ENCODE measurements at regions not wholly inside any gene's neighbourhood (a gene's known extent, or its start where the extent isn't known, plus 50 kb on each side); places are given as distances from the start of the nearest gene placed in this dataset.

DNA sequence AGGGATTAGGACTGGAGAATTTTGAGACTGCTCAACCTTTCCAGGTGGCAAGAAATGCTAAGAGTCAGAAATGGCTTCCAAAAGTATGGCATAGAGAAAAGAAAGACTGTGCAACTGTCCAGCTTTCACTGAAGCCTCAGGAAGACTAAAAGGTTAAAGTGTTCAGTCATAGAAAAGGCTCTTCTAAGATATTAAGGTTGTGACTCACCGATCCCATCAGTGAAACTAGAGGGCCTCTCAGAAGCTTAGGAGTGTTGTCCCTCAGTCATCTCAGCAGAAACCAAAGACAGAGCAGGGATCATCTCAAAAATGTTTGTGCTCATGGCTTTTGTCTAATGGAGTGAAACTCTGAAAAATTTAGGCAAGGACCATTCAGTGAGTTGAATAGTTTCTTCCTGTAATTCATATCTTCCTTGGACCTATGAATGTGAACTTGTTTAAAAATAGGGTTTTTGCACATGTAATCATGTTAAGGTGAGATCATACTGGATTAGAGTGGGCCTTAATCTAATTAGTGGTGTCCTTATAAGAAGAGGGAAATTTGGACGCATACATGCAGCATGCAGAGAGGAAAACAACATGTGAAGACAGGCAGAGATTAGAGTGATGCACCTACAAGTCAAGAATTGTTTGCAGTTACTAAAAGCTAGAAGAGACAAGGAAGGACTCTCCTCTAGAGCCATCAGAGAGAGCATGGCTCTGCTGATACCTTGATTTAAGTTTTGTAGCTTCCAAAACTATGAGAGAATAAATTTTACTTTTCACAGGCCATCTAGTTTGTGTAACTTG lies 71.3 kb downstream of the RPE65 start:
- no peak overlapping the region for H3K4me3 ChIP-seq (replicated peaks; ENCODE audit: low read depth, low read length)
- DNase-seq (ENCODE audit: extremely low read depth, low read depth): no peak
- TF ChIP-seq, protein P1, sequence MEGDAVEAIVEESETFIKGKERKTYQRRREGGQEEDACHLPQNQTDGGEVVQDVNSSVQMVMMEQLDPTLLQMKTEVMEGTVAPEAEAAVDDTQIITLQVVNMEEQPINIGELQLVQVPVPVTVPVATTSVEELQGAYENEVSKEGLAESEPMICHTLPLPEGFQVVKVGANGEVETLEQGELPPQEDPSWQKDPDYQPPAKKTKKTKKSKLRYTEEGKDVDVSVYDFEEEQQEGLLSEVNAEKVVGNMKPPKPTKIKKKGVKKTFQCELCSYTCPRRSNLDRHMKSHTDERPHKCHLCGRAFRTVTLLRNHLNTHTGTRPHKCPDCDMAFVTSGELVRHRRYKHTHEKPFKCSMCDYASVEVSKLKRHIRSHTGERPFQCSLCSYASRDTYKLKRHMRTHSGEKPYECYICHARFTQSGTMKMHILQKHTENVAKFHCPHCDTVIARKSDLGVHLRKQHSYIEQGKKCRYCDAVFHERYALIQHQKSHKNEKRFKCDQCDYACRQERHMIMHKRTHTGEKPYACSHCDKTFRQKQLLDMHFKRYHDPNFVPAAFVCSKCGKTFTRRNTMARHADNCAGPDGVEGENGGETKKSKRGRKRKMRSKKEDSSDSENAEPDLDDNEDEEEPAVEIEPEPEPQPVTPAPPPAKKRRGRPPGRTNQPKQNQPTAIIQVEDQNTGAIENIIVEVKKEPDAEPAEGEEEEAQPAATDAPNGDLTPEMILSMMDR (IDR thresholded peaks at IDR 0.05; ENCODE audit: low read depth, low read length, missing control alignments): no peak

DNA sequence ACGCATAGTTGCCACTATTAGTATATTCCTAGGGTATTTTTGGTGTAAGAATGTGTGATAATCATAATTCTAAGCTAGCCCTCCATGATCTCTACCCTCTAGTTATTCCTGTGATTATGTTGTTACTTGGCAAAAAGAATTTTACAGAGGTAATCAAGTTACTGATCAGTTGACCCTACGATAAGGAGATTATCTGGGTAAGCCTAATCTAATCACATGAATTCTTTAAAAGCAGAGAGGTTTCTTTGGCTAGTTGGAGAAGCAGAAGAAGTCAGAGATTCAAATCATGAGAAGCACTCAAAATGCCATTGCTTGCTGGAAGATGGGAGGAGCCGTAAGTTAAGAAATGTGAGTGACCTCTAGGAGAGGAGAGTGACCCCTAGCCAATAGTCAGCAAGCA lies 72.7 kb downstream of the RPE65 start:
- H3K4me3 ChIP-seq (replicated peaks; ENCODE audit: low read depth, low read length): no peak overlapping the region
- TF ChIP-seq, protein P1 (IDR thresholded peaks at IDR 0.05; ENCODE audit: low read depth, low read length, missing control alignments): no peak
- no peak for DNase-seq (ENCODE audit: extremely low read depth, low read depth)

- TF ChIP-seq, protein P1 (IDR thresholded peaks at IDR 0.05; ENCODE audit: low read depth, low read length, missing control alignments): no peak
- no peak overlapping the region for H3K4me3 ChIP-seq (replicated peaks; ENCODE audit: low read depth, low read length)
- DNase-seq (ENCODE audit: extremely low read depth, low read depth): no peak
Observed at GRCh38 chr1:68376441-68376840, 73.3 kb downstream of the RPE65 start.

- no peak for DNase-seq (ENCODE audit: extremely low read depth, low read depth)
- no peak overlapping the region for H3K4me3 ChIP-seq (replicated peaks; ENCODE audit: low read depth, low read length)
- TF ChIP-seq, protein P1 (IDR thresholded peaks at IDR 0.05; ENCODE audit: low read depth, low read length, missing control alignments): no peak
Observed at GRCh38 chr1:68375919-68376318, 73.8 kb downstream of the RPE65 start.

GRCh38 chr1:68373173-68373572 lies 76.6 kb downstream of the RPE65 start:
- no peak for DNase-seq (ENCODE audit: extremely low read depth, low read depth)
- TF ChIP-seq, protein P1 (IDR thresholded peaks at IDR 0.05; ENCODE audit: low read depth, low read length, missing control alignments): no peak
- no peak overlapping the region for H3K4me3 ChIP-seq (replicated peaks; ENCODE audit: low read depth, low read length)

DNA sequence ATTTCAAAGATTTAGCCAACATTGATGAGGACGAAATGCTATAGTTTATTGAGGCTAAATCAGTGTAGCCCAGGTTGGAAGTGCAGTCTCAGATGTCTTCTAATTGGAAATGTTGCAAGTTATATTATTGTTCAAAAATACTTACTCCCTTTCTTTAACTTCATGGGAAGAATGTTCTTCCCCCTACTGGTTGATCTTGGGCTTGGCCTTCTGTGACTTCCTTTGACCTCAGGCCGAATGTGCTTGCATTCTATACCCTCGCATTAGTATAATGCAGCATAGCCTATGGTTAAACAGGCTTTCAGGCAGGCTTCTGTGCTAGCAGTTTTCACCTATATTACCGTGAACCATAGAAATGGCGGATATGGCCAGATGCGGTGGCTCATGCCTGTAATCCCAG lies 77.3 kb downstream of the RPE65 start:
- no peak for DNase-seq (ENCODE audit: extremely low read depth, low read depth)
- H3K4me3 ChIP-seq (replicated peaks; ENCODE audit: low read depth, low read length): no peak overlapping the region
- TF ChIP-seq, protein P1 (IDR thresholded peaks at IDR 0.05; ENCODE audit: low read depth, low read length, missing control alignments): no peak

Data from HFF-Myc (cell line).